ENCODE measurements at regions not wholly inside any gene's neighbourhood (a gene's known extent, or its start where the extent isn't known, plus 50 kb on each side); places are given as distances from the start of the nearest gene placed in this dataset.

- DNase-seq, result no peak
- no peaks in the 10 kb centered on the region for H3K9me3 ChIP-seq
- no peak for TF ChIP-seq EP300 (IDR thresholded peaks at IDR 0.05)
- TF ChIP-seq CTCF (IDR thresholded peaks at IDR 0.05), result no peak
- no peak for TF ChIP-seq POLR2AphosphoS5 (IDR thresholded peaks at IDR 0.05)
- no peak for TF ChIP-seq POLR2A (IDR thresholded peaks at IDR 0.05)
- H3K27me3 ChIP-seq, result no peaks in the 10 kb centered on the region
- H3K4me3 ChIP-seq, result no peak overlapping the region
- no peak overlapping the region for H3K27ac ChIP-seq
- peak in 1 of 2 donors; percentile 42 for ATAC-seq (ENCODE audit: low FRiP score in 2 of 2)
- H3K4me1 ChIP-seq, result peaks cover 0 to 2% (median 0%) of the 10 kb centered on the region in 4 donors
- H3K36me3 ChIP-seq, result no peaks in the 10 kb centered on the region
- WGBS, 2 donors, result 71 to 75% methylated on average over 1 of the region's 1 CpG
Measured at GRCh38 chr5:124124711-124125229, 612.8 kb downstream of the CSNK1G3 start.

- no peak for ATAC-seq (ENCODE audit: low FRiP score in 2 of 2)
- 94 to 100% methylated on average over 2 of the region's 2 CpGs for WGBS, 2 donors
- no peak overlapping the region for H3K27ac ChIP-seq
Measured at GRCh38 chr5:124121198-124121597, 609.2 kb downstream of the CSNK1G3 start.

GRCh38 chr5:124114911-124115310 is 602.9 kb downstream of the CSNK1G3 start:
- no peaks in the 10 kb centered on the region for H3K9me3 ChIP-seq
- no peaks in the 10 kb centered on the region for H3K4me1 ChIP-seq
- DNase-seq (no peak), ATAC-seq (ENCODE audit: low FRiP score in 2 of 2) (no peak)
- H3K4me3 ChIP-seq, result no peak overlapping the region
- H3K27me3 ChIP-seq, result no peaks in the 10 kb centered on the region
- H3K36me3 ChIP-seq, result no peaks in the 10 kb centered on the region
- no peak for TF ChIP-seq POLR2AphosphoS5 (IDR thresholded peaks at IDR 0.05)
- no peak for TF ChIP-seq EP300 (IDR thresholded peaks at IDR 0.05)
- no peak for TF ChIP-seq CTCF (IDR thresholded peaks at IDR 0.05)
- no peak for TF ChIP-seq POLR2A (IDR thresholded peaks at IDR 0.05)
- H3K27ac ChIP-seq, result no peak overlapping the region

More at GRCh38 chr5:124121198-124121597, 609.2 kb downstream of the CSNK1G3 start:
- no peak overlapping the region for H3K4me3 ChIP-seq
- peaks cover 0 to 2% (median 0%) of the 10 kb centered on the region in 4 donors for H3K4me1 ChIP-seq
- TF ChIP-seq CTCF (IDR thresholded peaks at IDR 0.05) (no peak), EP300 (IDR thresholded peaks at IDR 0.05) (no peak), POLR2A (IDR thresholded peaks at IDR 0.05) (no peak), POLR2AphosphoS5 (IDR thresholded peaks at IDR 0.05) (no peak)
- H3K36me3 ChIP-seq, result no peaks in the 10 kb centered on the region
- DNase-seq, result no peak
- H3K9me3 ChIP-seq, result no peaks in the 10 kb centered on the region
- no peaks in the 10 kb centered on the region for H3K27me3 ChIP-seq

GRCh38 chr5:124111886-124112285 is 599.9 kb downstream of the CSNK1G3 start:
- DNase-seq (no peak), ATAC-seq (ENCODE audit: low FRiP score in 2 of 2) (no peak)
- H3K36me3 ChIP-seq, result no peaks in the 10 kb centered on the region
- 83 to 89% methylated on average over 2 of the region's 2 CpGs for WGBS, 2 donors
- TF ChIP-seq POLR2A (IDR thresholded peaks at IDR 0.05) (no peak), CTCF (IDR thresholded peaks at IDR 0.05) (no peak), POLR2AphosphoS5 (IDR thresholded peaks at IDR 0.05) (no peak), EP300 (IDR thresholded peaks at IDR 0.05) (no peak)
- no peak overlapping the region for H3K4me3 ChIP-seq
- H3K4me1 ChIP-seq, result no peaks in the 10 kb centered on the region
- H3K27me3 ChIP-seq, result no peaks in the 10 kb centered on the region
- no peaks in the 10 kb centered on the region for H3K9me3 ChIP-seq
- no peak overlapping the region for H3K27ac ChIP-seq

GRCh38 chr5:124110942-124111341 is 599.0 kb downstream of the CSNK1G3 start:
- no peak for TF ChIP-seq POLR2AphosphoS5 (IDR thresholded peaks at IDR 0.05)
- TF ChIP-seq CTCF (IDR thresholded peaks at IDR 0.05), result no peak
- TF ChIP-seq EP300 (IDR thresholded peaks at IDR 0.05), result no peak
- no peak for TF ChIP-seq POLR2A (IDR thresholded peaks at IDR 0.05)
- no peak overlapping the region for H3K4me3 ChIP-seq
- ATAC-seq (ENCODE audit: low FRiP score in 2 of 2), result no peak

More at GRCh38 chr5:124110942-124111341, 599.0 kb downstream of the CSNK1G3 start:
- no peaks in the 10 kb centered on the region for H3K27me3 ChIP-seq
- whole genome bisulfite sequencing, 2 donors, result 74 to 79% methylated on average over 1 of the region's 1 CpG
- H3K4me1 ChIP-seq, result no peaks in the 10 kb centered on the region
- no peaks in the 10 kb centered on the region for H3K9me3 ChIP-seq
- no peak overlapping the region for H3K27ac ChIP-seq
- H3K36me3 ChIP-seq, result no peaks in the 10 kb centered on the region
- DNase-seq, result no peak
